NCI-H345 treated with DMSO at 0.1 percent for 48 hours (cell line): ENCODE measurements at regions not wholly inside any gene's neighbourhood (a gene's known extent, or its start where the extent isn't known, plus 50 kb on each side); places are given as distances from the start of the nearest gene placed in this dataset.
"Not testable (repeated sequence)": the region's sequence is repeated elsewhere in the genome, so short reads cannot be mapped to it uniquely, and the experiment has no call there.

Source experiments
- DNase-seq: peaks from one replicate; lab custom pipeline; 2025; ENCODE audit not compliant: unreplicated experiment; lab: John Stamatoyannopoulos, UW

GRCh38 chr4:55696424-55696823 is 60.3 kb upstream of the NMU start:
- DNase-seq = not testable (repeated sequence)

- no peak for DNase-seq
Measured at GRCh38 chr4:55706541-55706940, 70.4 kb upstream of the NMU start.

- no peak for DNase-seq
Measured at GRCh38 chr4:55707507-55707906, 71.4 kb upstream of the NMU start.

GRCh38 chr4:55707991-55708390 is 71.9 kb upstream of the NMU start:
- not testable (repeated sequence) for DNase-seq

GRCh38 chr4:55712835-55713234 is 76.7 kb upstream of the NMU start:
- DNase-seq = not testable (repeated sequence)

GRCh38 chr4:55721651-55722050 is 85.6 kb upstream of the NMU start:
- no peak for DNase-seq

GRCh38 chr4:55722132-55722531 is 86.0 kb upstream of the NMU start:
- DNase-seq = no peak

GRCh38 chr4:55723403-55723802 is 87.3 kb upstream of the NMU start:
- no peak for DNase-seq

GRCh38 chr4:55725057-55725456 is 89.0 kb upstream of the NMU start:
- DNase-seq = no peak

GRCh38 chr4:55727746-55728145 is 91.6 kb upstream of the NMU start:
- no peak for DNase-seq

GRCh38 chr4:55729351-55730279 is 90.0 kb upstream of the EXOC1L start:
- DNase-seq = no peak

- no peak for DNase-seq
Measured at GRCh38 chr4:55730280-55730931, 89.2 kb upstream of the EXOC1L start.

- DNase-seq = no peak
Measured at GRCh38 chr4:55731959-55732358, 87.6 kb upstream of the EXOC1L start.

- DNase-seq = no peak
Measured at GRCh38 chr4:55732864-55733263, 86.7 kb upstream of the EXOC1L start.

GRCh38 chr4:55733932-55734331 is 85.7 kb upstream of the EXOC1L start:
- no peak for DNase-seq

GRCh38 chr4:55736605-55737183 is 82.9 kb upstream of the EXOC1L start:
- DNase-seq = no peak

GRCh38 chr4:55742655-55743202 is 76.9 kb upstream of the EXOC1L start:
- DNase-seq = no peak

- no peak for DNase-seq
Measured at GRCh38 chr4:55744369-55744768, 75.2 kb upstream of the EXOC1L start.

GRCh38 chr4:55745014-55745413 is 74.6 kb upstream of the EXOC1L start:
- DNase-seq = no peak

GRCh38 chr4:55747793-55748192 is 71.8 kb upstream of the EXOC1L start:
- no peak for DNase-seq

GRCh38 chr4:55749666-55750065 is 69.9 kb upstream of the EXOC1L start:
- no peak for DNase-seq

GRCh38 chr4:55752810-55753209 is 66.8 kb upstream of the EXOC1L start:
- DNase-seq = no peak
